ENCODE measurements at regions not wholly inside any gene's neighbourhood (a gene's known extent, or its start where the extent isn't known, plus 50 kb on each side); places are given as distances from the start of the nearest gene placed in this dataset.

DNA sequence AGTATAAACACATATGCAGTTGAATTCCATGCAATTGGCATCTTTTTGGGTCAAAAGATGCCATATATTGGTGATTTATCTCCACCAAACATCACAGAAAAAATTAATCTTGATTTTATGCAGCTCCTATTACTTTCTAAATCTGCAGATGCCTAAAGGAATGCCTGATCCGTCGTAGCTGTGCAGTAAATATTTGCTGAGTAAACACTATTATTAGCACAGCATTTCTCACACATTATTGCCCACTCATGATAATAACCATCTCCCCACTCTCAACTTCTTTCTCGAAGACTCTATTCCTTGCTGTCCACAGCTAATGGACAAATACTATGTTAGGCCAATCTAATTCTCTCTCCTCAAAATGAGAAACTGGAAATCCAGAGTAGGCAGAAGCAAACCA is 625.2 kb downstream of the ZIC1 start:
- no peak for DNase-seq

GRCh38 chr3:148036331-148036876 is 627.2 kb downstream of the ZIC1 start:
- DNase-seq, result no peak

DNA sequence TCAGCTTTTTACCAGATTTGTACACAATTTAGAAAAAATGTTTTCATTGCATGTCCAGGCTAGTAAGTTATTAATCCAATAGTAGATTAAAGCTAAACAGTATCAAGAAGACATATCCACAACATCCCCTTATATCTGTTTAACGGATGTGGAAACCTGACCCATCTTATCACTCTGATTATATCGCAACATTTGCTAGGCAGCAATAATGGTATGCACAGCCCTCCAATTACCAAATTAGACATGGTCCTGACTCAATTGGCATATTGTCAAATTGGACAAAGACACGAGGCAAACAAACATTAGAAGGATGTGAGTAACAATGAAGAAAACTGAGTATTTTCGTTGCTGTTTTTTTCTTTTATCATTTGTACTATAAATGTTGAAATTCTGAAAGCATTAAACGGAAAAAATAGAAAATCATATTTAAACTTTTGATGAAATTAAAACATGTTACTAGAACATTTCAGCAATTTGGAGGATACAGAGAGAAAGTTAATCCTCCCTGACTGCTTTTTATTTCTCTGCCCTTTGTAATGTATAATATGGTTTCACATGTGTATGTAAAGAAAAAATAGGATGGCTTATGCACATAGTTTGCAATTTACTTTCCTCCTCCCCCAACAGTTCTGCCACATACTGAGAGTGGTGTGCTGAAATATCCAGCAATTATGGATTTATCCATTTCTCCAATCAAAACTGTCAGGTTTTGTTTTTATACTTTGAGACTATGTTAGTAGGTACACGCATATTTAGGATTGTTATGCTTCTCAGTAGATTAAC is 633.7 kb downstream of the ZIC1 start:
- no peak for DNase-seq

- DNase-seq, result no peak
These were observed 635.0 kb downstream of the ZIC1 start for GRCh38 chr3:148044151-148044550.

GRCh38 chr3:148054999-148055398 is 642.7 kb upstream of the AGTR1 start:
- DNase-seq, result no peak

- no peak for DNase-seq
These were observed 635.1 kb upstream of the AGTR1 start for GRCh38 chr3:148062590-148062989.

GRCh38 chr3:148066802-148067201 is 630.9 kb upstream of the AGTR1 start:
- DNase-seq, result no peak

GRCh38 chr3:148068466-148068865 is 629.2 kb upstream of the AGTR1 start:
- no peak for DNase-seq

GRCh38 chr3:148070041-148070440 is 627.7 kb upstream of the AGTR1 start:
- DNase-seq, result no peak

DNA sequence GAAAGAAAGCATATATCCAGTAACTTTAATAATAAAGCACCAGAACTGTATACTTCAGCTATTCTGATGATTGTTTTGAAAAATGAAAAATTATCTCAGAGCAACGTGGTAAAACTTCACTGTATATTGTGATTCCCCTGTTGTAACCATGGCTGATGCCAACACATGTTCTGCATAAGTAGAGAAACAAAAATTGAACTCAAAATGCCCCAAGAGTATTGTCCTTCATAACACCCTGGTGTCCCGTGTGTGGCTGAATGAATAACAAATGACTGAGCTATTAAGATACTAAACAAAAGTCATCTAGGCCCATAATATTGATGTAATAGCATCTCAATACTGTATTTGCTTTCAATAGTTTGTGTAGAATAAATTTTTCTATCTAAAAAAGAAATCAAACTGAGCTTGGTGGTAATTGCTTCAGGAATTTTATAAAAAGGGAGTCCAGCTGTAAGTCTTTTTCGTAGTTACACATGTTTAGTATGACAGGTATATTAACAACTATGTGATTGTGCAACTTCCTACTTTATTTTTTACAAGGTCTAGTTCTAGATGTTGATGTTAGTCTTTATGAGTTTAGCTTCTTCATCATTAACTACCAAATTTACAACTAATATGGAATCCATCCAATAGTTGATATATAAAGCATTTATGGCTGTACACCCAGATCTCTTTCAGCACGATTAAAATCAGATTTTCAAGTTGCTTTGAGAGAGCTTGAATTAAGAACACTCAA is 623.8 kb upstream of the AGTR1 start:
- DNase-seq, result no peak

DNA sequence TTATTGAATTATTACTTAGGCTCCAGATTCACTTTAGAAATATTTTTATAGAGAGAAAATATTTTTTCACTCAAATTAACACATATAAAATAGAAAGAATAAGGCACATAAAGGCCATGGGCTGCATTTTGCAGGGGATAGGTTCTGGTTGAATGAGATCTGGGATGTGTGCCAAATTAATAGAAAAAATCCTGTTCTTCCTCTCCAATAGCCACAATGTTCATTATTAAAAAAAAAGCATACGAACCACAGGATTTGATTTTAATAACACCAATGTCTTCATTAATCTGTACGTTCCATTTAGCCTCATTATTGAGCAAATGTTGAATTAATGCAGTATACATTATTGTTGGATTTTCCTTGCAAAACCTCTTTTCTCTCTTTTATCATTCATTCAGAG is 622.8 kb upstream of the AGTR1 start:
- DNase-seq, result no peak

DNA sequence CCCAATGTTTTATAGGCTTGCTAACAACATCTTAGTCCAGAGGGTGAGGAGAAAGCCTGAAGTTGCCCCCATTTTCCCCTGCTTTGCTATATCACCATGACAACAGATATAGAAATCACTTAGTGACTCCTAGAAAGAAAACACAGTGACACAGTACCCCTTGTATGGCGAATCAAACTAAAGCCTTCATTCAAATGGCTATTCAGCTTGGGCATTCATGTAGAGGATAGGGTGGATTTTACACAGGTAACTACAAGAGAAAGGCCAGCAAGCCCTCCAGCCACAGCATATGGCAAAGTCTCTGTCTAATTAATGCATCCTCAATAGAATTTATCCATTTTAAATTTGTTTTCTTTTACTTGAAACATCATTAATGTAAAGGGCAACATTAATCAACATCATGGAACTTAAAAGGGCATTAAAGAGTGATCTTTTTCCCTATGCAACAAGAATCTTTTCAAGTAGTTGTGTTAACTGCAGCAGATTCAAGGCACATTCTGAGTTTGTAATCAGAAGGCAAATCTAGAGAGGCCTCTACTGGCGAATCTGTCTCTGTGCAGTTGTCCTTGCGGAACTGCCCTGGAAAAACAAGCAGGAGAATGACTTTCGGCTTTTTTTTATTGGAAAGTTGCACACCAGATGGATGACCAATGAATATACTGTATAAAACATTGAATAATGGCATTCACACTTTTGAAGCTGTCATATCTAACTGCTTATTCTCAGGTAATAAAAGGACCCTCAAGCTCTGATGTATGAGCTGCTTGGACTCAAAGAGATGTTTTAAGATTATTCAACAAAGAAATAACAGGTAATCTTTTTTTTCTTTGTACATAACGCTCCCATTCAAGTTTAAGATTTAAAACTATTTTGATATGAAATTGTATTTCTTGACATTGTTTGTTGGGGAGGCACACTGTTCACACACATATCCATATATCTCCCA is 621.7 kb upstream of the AGTR1 start:
- no peak for DNase-seq

- no peak for DNase-seq
These were observed 620.3 kb upstream of the AGTR1 start for GRCh38 chr3:148077318-148077923.

GRCh38 chr3:148077965-148078364 is 619.7 kb upstream of the AGTR1 start:
- DNase-seq, result no peak

DNA sequence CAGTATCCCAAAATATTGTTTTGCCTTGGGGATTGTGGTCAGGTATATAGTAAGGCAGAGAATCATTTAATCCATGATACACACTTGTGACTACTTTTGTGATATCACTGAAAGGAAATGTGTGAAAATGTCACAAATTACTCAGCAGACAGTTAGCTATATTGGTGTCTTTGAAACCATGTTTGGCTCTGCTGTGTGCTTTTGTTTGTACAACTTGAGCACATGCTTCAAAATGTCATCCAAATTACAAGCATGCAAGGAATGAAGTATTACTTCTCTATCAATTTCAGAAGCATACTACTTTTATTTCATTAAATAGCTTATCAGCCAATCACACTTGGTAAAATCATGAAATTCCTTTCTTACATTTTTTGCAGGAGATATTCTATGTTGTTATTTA is 619.0 kb upstream of the AGTR1 start:
- DNase-seq, result no peak

DNA sequence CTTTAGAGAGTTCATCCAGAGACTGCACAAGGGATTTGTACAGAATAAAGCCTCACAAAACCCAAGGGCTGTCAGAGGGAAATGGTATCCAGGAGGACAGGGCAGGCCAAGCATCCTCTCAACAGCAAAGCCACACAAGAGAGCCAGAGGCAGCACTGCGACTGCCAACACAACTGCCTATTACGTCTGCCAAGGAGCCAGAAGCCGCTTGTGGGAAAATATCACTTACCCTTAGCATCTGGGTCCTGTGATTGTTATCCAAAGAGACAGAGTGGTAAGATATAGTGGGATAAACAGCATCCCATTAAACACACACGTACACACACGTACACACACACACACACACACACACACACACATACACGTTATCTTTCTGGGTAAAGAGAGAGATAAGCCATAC is 618.3 kb upstream of the AGTR1 start:
- DNase-seq, result no peak

DNA sequence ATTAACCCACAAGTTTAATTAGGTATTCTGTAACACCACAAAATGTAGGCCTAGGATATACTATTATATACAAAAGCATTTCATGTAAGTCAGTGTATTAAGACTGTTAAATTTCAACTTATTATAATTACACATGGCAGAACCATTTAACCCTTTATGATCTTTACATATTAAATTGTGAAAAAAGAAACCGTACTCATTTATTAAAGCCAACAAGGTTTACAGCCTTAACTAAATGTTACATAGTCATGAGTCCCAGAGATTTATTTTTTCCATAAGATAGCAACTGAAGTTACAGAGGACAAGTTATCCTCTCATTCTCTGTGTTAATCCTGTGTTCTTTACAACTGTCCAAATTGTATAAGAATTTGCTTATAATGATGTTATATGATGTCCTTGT is 615.8 kb upstream of the AGTR1 start:
- no peak for DNase-seq

DNA sequence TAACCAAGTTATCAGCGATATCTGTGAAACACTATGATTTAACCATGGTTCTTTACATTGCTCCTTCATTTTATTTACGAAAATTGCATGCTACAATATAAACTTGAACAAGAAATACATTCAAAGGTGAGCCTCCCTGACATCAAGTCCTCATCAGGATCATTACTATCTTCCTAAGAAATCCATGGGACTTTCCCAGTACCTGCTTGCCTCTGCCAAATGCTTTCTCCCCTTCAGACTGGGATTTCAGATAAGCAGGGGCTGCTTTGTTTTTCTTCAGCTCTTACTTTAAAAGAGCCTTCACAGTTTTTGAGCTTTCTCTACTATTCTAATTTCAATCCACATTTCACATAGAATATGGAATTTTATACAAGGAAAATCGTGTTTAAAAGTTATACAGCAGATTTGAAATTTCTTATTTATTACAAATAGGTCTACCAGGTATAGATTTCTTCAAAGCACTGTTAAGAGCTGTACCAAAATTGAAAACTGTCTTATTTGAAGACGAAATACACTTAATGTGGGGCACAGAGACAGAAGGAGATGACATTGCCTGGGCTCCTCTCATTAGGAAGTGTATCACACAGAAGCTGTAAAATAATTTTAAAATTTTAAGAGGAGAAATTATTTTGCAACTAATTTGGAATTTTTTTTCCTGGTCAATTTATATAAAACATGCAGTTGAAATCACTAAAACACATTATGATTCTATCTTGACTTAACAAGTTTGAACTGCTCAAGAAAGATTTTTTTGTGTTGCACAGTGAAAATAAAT is 615.0 kb upstream of the AGTR1 start:
- DNase-seq, result no peak

DNA sequence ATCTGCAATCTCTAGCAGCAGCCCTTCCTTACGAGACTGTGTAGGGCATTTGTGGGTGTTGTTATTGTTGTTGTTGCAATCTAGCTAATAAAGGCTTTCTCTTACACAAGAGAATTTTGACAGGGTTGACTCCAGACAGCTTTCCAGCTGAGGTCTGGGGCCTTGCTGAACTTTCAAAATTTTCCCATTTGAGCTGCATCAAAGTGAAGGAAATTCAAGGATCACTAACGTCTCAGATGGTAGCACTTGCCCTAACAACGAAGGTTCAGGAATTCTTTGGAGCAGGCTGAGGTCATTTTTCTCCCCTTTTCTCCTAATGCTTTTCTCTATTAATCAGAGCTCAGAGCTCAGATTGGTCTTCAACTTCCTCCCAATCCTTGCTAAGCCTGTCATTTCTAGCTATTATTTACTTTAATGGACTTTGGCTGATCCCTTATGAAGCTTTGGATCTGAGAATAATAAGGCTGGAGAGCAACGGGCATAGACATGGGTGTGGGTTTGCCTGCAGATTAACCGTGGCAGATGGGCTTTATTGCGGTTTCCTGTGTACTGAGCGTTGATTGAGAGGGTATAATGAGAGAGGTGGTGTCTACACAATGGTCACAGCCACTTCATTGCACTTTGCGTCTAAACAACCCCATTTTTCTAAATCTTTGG is 614.0 kb upstream of the AGTR1 start:
- no peak for DNase-seq

- no peak for DNase-seq
These were observed 612.8 kb upstream of the AGTR1 start for GRCh38 chr3:148084931-148085330.
